ENCODE measurements at regions not wholly inside any gene's neighbourhood (a gene's known extent, or its start where the extent isn't known, plus 50 kb on each side); places are given as distances from the start of the nearest gene placed in this dataset.
"Not testable (repeated sequence)": the region's sequence is repeated elsewhere in the genome, so short reads cannot be mapped to it uniquely, and the experiment has no call there.

- no peak for DNase-seq
Measured at GRCh38 chr15:75100679-75101078, 77.3 kb downstream of the PPCDC start.

GRCh38 chr15:75104804-75105557, 81.6 kb downstream of the PPCDC start:
- peak; percentile 65 for DNase-seq

GRCh38 chr15:75107516-75107907, 84.1 kb downstream of the PPCDC start:
- no peak for DNase-seq

- no peak for DNase-seq
Measured at GRCh38 chr15:75107908-75108838, 84.8 kb downstream of the PPCDC start.

- no peak for DNase-seq
Measured at GRCh38 chr15:75109021-75109735, 85.8 kb downstream of the PPCDC start.

GRCh38 chr15:75109736-75110130, 86.3 kb downstream of the PPCDC start:
- DNase-seq, result no peak

- DNase-seq, result no peak
Measured at GRCh38 chr15:75112278-75112847, 89.0 kb downstream of the PPCDC start.

GRCh38 chr15:75112848-75113492, 88.7 kb upstream of the C15orf39 start:
- no peak for DNase-seq

GRCh38 chr15:75114327-75114726, 87.4 kb upstream of the C15orf39 start:
- no peak for DNase-seq

- no peak for DNase-seq
Measured at GRCh38 chr15:75114796-75115195, 86.9 kb upstream of the C15orf39 start.

GRCh38 chr15:75115411-75115913, 86.2 kb upstream of the C15orf39 start:
- not testable (repeated sequence) for DNase-seq

- DNase-seq, result not testable (repeated sequence)
Measured at GRCh38 chr15:75116143-75116542, 85.5 kb upstream of the C15orf39 start.

GRCh38 chr15:75117993-75118392, 83.7 kb upstream of the C15orf39 start:
- no peak for DNase-seq

GRCh38 chr15:75119312-75119711, 82.4 kb upstream of the C15orf39 start:
- not testable (repeated sequence) for DNase-seq

GRCh38 chr15:75121491-75121890, 80.2 kb upstream of the C15orf39 start:
- no peak for DNase-seq

GRCh38 chr15:75123395-75123794, 78.3 kb upstream of the C15orf39 start:
- no peak for DNase-seq

GRCh38 chr15:75124278-75124677, 77.4 kb upstream of the C15orf39 start:
- not testable (repeated sequence) for DNase-seq

- DNase-seq, result no peak
Measured at GRCh38 chr15:75125935-75126334, 75.7 kb upstream of the C15orf39 start.

- DNase-seq, result no peak
Measured at GRCh38 chr15:75126864-75127580, 74.7 kb upstream of the C15orf39 start.

GRCh38 chr15:75129788-75130187, 71.9 kb upstream of the C15orf39 start:
- no peak for DNase-seq

GRCh38 chr15:75131269-75131643, 70.4 kb upstream of the C15orf39 start:
- DNase-seq, result no peak

GRCh38 chr15:75134748-75135147, 66.9 kb upstream of the C15orf39 start:
- no peak for DNase-seq

Data from NCI-H2029 (cell line).